ENCODE measurements at regions not wholly inside any gene's neighbourhood (a gene's known extent, or its start where the extent isn't known, plus 50 kb on each side); places are given as distances from the start of the nearest gene placed in this dataset.

DNA sequence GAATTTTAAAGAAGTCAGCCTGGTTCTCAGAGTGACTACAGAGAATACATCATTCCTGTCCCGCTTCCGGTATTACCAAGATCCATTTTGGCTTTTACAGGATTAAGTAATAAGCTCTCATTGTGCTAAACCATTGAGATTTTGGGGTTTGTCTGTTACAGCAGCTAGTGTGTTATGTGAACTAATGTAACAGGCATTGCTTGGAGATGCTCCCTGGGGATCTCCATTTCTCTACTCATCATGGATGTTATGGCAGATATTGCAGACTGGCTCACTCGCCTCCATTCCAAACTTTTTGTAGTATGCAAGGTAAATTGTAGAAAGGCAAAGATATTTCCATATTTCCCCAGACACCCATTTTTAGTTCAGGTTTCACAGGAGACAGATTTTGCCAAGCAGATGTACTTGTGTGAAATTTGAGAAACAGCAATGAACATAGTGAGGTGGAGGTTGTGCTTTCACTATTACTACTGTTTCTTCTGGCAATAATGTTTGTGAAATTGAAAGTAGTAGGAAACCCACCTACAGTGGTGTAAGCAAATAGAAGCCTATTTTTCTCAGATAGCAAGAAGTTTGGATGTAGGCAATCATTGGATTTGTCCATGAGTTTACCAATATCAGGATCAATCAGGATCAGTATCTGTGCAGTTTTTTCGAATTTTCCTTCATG, 177.1 kb upstream of the GALNT15 start:
- TF ChIP-seq, protein P1, sequence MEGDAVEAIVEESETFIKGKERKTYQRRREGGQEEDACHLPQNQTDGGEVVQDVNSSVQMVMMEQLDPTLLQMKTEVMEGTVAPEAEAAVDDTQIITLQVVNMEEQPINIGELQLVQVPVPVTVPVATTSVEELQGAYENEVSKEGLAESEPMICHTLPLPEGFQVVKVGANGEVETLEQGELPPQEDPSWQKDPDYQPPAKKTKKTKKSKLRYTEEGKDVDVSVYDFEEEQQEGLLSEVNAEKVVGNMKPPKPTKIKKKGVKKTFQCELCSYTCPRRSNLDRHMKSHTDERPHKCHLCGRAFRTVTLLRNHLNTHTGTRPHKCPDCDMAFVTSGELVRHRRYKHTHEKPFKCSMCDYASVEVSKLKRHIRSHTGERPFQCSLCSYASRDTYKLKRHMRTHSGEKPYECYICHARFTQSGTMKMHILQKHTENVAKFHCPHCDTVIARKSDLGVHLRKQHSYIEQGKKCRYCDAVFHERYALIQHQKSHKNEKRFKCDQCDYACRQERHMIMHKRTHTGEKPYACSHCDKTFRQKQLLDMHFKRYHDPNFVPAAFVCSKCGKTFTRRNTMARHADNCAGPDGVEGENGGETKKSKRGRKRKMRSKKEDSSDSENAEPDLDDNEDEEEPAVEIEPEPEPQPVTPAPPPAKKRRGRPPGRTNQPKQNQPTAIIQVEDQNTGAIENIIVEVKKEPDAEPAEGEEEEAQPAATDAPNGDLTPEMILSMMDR (IDR thresholded peaks at IDR 0.05): no peak
- no peak for TF ChIP-seq ZFX (IDR thresholded peaks at IDR 0.05; ENCODE audit: borderline replicate concordance)

Measured in 22Rv1 (cell line).